PFSK-1 (cell line): ENCODE measurements at regions not wholly inside any gene's neighbourhood (a gene's known extent, or its start where the extent isn't known, plus 50 kb on each side); places are given as distances from the start of the nearest gene placed in this dataset.

Source experiments
- FOXP2 ChIP-seq: optimal IDR thresholded peaks from 2 replicates; pipeline ENCODE3; 2011; ENCODE audit warnings: borderline replicate concordance, control low read depth, inconsistent platforms; ENCODE audit not compliant: insufficient read depth; ENCODE audit errors: extremely low read length, extremely low read depth
- POLR2AphosphoS5 ChIP-seq: IDR thresholded peaks from 2 replicates; pipeline ENCODE4 v1.6.1; 2012; ENCODE audit warnings: low read depth, mild to moderate bottlenecking, control low read depth, low read length, moderate library complexity
- SIN3A ChIP-seq: IDR thresholded peaks from 2 replicates; pipeline ENCODE4 v1.6.1; 2012; ENCODE audit warnings: mild to moderate bottlenecking, low read length, moderate library complexity, borderline replicate concordance; ENCODE audit not compliant: insufficient read depth
- TAF1 ChIP-seq: IDR thresholded peaks from 2 replicates; pipeline ENCODE4 v1.6.1; 2012; ENCODE audit warnings: low read length, control low read depth, borderline replicate concordance; ENCODE audit not compliant: insufficient read depth
- TF ChIP-seq, protein P1 (sequence below), 2 experiments: IDR thresholded peaks; 2 replicates each; pipeline versions ENCODE4 v1.6.1 to v1.8.0; 2011 to 2012; ENCODE audit warnings: low read depth in 2 of 2, low read length in 2 of 2, control low read depth in 1 of 2, inconsistent platforms in 1 of 2, mild to moderate bottlenecking in 1 of 2, moderate library complexity in 1 of 2; ENCODE audit not compliant: insufficient read depth in 1 of 2

DNA sequence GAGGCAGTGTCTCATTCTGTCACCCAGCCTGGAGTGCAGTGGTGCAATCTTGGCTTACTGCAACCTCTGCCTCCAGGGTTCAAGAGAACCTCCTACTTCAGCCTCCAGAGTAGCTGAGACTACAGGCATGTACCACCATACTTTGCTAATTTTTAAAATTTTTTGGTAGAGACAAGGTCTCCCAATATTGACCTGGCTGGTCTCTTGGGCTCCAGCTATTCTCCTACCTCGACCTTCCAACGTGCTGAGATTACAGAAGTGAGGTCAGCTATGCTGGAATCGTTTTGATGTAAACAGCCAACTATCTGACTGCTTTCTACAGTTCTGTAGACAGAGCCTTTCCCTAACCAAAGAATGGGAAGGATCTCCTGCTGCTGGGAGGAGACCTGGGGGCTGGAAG lies 375.8 kb downstream of the GATA3 start:
- TF ChIP-seq POLR2AphosphoS5: no peak
- TF ChIP-seq SIN3A: no peak
- TF ChIP-seq FOXP2: no peak
- no peak for TF ChIP-seq TAF1
- TF ChIP-seq, protein P1, sequence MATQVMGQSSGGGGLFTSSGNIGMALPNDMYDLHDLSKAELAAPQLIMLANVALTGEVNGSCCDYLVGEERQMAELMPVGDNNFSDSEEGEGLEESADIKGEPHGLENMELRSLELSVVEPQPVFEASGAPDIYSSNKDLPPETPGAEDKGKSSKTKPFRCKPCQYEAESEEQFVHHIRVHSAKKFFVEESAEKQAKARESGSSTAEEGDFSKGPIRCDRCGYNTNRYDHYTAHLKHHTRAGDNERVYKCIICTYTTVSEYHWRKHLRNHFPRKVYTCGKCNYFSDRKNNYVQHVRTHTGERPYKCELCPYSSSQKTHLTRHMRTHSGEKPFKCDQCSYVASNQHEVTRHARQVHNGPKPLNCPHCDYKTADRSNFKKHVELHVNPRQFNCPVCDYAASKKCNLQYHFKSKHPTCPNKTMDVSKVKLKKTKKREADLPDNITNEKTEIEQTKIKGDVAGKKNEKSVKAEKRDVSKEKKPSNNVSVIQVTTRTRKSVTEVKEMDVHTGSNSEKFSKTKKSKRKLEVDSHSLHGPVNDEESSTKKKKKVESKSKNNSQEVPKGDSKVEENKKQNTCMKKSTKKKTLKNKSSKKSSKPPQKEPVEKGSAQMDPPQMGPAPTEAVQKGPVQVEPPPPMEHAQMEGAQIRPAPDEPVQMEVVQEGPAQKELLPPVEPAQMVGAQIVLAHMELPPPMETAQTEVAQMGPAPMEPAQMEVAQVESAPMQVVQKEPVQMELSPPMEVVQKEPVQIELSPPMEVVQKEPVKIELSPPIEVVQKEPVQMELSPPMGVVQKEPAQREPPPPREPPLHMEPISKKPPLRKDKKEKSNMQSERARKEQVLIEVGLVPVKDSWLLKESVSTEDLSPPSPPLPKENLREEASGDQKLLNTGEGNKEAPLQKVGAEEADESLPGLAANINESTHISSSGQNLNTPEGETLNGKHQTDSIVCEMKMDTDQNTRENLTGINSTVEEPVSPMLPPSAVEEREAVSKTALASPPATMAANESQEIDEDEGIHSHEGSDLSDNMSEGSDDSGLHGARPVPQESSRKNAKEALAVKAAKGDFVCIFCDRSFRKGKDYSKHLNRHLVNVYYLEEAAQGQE (IDR thresholded peaks at IDR 0.05; ENCODE audit: insufficient read depth in 1 of 2, low read depth in 2 of 2, low read length in 2 of 2): no peak

DNA sequence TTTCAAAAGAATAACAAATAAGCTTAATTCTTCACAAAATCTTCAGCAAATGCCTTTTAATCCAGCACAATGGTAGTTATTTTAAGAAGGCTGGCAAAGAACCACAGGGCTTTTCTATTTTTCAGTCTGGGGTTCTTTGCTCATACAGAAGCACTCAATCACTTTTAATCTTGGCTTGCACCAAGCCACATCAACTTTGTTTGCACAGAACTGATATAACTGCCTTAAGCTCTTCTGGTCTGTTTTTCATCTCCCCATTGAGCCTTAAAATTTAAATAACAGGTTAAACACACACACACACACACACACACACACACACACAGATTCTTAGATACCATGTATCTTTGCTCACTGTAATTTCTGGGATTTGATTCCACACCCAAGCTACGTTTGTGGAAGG lies 377.0 kb downstream of the GATA3 start:
- no peak for TF ChIP-seq TAF1
- TF ChIP-seq POLR2AphosphoS5: no peak
- TF ChIP-seq FOXP2: no peak
- TF ChIP-seq, protein P1 (IDR thresholded peaks at IDR 0.05; ENCODE audit: insufficient read depth in 1 of 2, low read depth in 2 of 2, low read length in 2 of 2): no peak
- TF ChIP-seq SIN3A: no peak

DNA sequence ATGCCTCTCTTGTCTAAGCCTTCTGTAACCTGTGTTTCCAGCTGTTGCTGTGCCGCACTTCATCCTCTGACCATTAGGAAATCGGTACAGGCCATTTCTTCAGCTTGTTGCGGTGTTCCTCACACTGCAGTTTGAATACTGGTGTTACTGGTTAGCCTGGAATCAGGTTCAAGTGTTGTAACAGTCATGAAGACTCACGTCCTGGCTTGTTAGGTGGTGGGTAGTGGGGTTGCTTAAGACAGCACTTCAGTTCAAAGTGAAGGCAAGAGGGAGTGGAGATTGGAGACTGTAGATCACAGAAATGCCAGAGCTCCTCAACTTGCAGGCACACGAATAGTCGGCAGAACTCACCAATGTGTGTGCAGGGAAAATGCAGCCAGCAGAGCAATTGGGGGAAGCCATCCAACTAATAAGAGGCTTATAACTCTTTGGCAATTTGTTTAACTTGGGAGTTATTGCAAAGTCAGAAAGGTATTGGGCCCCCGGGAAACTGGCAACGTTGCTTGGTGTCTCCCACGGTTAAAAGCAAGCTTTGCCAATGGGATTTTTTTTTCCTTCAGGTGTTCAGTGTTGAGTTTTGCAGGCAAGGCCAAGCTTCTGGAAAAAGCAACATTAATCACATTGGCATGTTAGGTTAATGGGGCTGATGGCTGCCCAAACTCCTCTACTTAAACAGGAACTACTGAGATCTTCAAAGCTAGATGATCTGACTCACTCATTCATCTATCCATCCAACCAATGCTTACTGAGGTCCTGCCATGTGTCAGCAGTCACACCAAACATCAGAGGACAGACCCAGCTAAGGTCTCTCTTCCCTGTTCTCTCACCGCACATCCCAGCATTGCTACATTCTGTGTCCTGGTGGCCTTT lies 380.9 kb downstream of the GATA3 start:
- TF ChIP-seq, protein P1 (IDR thresholded peaks at IDR 0.05; ENCODE audit: insufficient read depth in 1 of 2, low read depth in 2 of 2, low read length in 2 of 2): no peak
- TF ChIP-seq SIN3A: no peak
- TF ChIP-seq FOXP2: no peak
- no peak for TF ChIP-seq POLR2AphosphoS5
- no peak for TF ChIP-seq TAF1

DNA sequence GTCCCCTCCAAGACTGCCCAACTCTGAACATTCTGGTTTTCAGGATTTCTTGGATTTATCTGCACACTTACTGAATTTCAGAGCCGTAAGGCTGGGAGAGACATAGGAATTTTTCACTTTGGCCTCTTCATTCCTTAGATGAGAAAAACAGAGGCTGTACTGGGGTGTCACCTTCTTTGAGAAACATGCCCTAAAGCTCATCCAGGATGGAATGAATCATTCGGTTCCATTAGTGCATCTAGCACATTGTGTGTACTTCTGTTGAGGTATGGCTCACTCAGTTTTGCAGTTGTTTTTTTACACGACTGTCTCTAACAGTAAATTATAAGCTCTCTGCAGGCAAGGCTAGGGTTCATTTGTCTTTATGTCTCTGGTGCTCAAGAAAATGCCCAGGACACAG lies 383.4 kb downstream of the GATA3 start:
- TF ChIP-seq SIN3A: no peak
- TF ChIP-seq POLR2AphosphoS5: no peak
- TF ChIP-seq FOXP2: no peak
- TF ChIP-seq, protein P1 (IDR thresholded peaks at IDR 0.05; ENCODE audit: insufficient read depth in 1 of 2, low read depth in 2 of 2, low read length in 2 of 2): no peak
- TF ChIP-seq TAF1: no peak

DNA sequence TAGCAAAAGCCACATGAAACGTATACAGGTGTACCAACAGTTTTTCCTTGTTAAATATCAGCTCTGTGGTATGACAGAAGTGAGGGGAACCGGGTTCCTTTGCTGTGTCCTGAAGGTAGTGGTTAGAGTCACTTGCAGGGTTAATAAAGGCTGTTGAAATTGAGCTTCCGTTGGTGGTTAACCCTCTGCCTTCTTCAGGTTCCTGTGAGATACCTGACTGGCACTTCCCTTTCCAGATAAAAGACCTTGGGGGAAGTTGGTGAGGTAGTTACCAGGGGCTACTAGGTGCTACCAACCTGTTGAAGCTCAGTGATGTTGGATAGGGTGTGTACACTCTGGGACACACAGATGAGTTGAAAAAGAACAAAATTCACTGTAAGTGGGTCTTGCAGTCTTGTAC lies 384.1 kb downstream of the GATA3 start:
- no peak for TF ChIP-seq SIN3A
- no peak for TF ChIP-seq FOXP2
- no peak for TF ChIP-seq POLR2AphosphoS5
- TF ChIP-seq, protein P1 (IDR thresholded peaks at IDR 0.05; ENCODE audit: insufficient read depth in 1 of 2, low read depth in 2 of 2, low read length in 2 of 2): no peak
- no peak for TF ChIP-seq TAF1
